Fibroblast of the aortic adventitia (primary cell): ENCODE measurements at regions not wholly inside any gene's neighbourhood (a gene's known extent, or its start where the extent isn't known, plus 50 kb on each side); places are given as distances from the start of the nearest gene placed in this dataset.

ENCODE experiments used
- DNase-seq: peaks from one replicate; pipeline ENCODE4 v3.0.0-alpha.2; 2010; ENCODE audit warnings: low read depth
- H3K4me3 ChIP-seq: 2 replicates; pipeline ENCODE4 v1.5.1; 2011; ENCODE audit warnings: low read depth, mild to moderate bottlenecking, control low read depth, low read length, moderate library complexity
- CTCF ChIP-seq: IDR thresholded peaks from 2 replicates; pipeline ENCODE4 v1.5.1; 2011; ENCODE audit warnings: mild to moderate bottlenecking, low read length, control low read depth, inconsistent platforms; ENCODE audit not compliant: insufficient read depth

DNA sequence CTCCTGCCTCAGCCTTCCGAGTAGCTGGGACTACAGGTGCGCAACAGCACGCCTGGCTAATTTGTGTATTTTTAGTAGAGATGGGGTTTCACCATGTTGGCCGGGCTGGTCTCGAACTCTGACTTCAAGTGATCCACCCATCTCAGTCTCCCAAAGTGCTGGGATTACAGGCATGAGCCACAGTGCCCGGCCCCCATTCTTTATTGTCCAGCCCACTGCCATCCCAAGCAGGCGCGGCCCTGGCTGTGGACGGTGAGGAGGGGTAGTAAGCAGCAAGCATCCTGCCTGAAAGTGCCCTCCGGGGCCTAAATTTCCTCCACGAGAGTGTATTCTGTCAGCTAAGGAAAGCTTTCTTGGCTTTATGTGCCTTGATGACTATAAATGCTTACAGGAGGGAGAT, 113.2 kb upstream of the CSF3R start:
- no peak for TF ChIP-seq CTCF
- H3K4me3 ChIP-seq: no peak overlapping the region

DNA sequence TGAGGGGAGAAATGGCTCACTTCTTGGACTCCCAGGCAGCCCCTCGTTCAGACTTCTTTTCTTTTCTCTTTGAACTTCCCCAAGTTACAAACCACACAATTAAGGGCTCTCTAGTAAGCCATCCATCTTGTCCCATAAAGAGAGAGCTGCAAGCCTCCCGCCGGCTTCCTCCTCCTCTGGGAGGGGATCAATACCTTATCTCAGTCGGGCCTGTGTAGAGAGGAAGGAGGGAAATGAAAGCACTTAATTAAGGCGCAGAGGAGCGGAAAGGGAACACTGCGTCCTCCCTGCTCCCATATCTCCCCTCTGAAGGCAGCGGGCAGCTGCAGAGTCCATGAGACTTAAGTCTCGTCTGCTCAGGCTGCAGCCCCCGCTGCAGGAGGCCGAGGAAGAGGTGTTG, 112.6 kb upstream of the CSF3R start:
- DNase-seq: no peak
- H3K4me3 ChIP-seq: no peak overlapping the region
- TF ChIP-seq CTCF: no peak

More for the DNA sequence above, 113.2 kb upstream of the CSF3R start:
- DNase-seq: no peak

DNA sequence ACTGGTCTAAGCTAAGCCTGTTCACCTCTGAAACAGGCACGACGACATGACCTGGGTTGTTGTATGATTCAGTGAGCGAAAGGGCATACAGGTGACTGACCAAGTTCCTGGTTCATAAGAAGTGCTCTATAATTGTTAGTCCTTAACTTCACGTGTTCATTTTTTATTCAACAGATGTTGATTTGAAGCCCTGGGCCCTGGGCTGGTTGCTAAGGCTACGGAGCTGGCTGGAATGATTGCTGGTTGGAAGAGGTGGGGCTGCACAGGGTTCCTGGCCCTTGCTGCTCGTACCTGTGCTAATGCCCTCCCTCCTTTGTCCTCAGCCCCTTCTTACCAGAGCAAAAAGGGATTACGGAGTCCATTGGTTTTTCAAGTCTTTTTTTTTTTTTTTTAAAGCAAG, 111.3 kb upstream of the CSF3R start:
- no peak for DNase-seq
- TF ChIP-seq CTCF: no peak
- H3K4me3 ChIP-seq: no peak overlapping the region

DNA sequence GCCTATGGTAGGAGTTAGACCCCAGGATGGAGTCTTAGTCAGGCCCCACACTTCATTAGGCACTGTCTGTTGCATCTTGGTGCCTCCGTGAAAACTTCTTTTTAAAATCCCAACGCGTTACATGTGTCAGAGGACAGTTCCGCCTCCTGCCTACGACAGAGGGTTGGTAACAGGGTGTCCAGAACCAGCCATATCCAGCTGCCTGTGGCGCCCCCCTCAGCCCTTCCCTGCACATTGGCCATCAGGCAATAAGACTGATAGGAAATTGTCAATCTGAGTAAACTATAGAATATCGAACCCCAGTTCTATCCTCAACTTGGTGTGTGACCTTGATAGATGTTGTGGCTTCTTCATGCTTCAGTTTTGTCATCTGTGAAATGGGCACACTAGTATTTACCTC, 108.6 kb upstream of the CSF3R start:
- H3K4me3 ChIP-seq: no peak overlapping the region
- no peak for DNase-seq
- no peak for TF ChIP-seq CTCF

GRCh38 chr1:36590771-36591170, 108.1 kb upstream of the CSF3R start:
- DNase-seq: no peak
- no peak for TF ChIP-seq CTCF
- H3K4me3 ChIP-seq: no peak overlapping the region

DNA sequence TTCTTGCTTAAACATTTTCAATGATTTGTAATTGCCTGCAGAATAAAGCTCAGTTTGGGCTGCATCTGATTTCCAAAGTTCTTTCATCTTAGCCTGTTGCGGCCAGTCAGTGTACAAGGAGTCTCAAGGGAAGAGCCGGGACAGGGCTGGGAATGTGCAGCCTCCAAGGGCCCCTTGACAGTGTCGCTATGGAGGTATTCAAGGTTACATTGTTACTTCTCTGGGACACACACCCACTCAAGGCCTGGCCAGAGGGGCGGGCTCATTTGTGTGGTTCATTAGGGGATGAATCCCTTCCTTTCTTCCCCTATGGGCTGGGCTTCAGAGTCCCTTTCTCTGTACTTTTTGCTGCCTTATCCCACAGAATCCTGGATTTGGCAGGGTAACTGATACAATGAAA, 107.6 kb upstream of the CSF3R start:
- DNase-seq: no peak
- no peak overlapping the region for H3K4me3 ChIP-seq
- no peak for TF ChIP-seq CTCF

- no peak for DNase-seq
- TF ChIP-seq CTCF: no peak
- no peak overlapping the region for H3K4me3 ChIP-seq
Observed at GRCh38 chr1:36588972-36589371, 106.3 kb upstream of the CSF3R start.
